ENCODE measurements at regions not wholly inside any gene's neighbourhood (a gene's known extent, or its start where the extent isn't known, plus 50 kb on each side); places are given as distances from the start of the nearest gene placed in this dataset.
A peak's percentile ranks its signal among the peaks of the same experiment; 100 is the strongest.

- Histone ChIP-seq H3K4me2 (ENCODE audit: insufficient read depth, low read length) (no peak overlapping the region), H3K36me3 (ENCODE audit: insufficient read depth, low read length) (peaks cover 12% of the 10 kb centered on the region; the same call in 1 of the 2 replicates), H3K9ac (ENCODE audit: low read depth, low read length) (no peak overlapping the region), H3K9me3 (ENCODE audit: insufficient read depth, low read length, severe bottlenecking) (peaks cover 21% of the 10 kb centered on the region), H3K4me3 (ENCODE audit: low read depth in 1 of 2, low read length in 2 of 2) (no peak overlapping the region), H3K27me3 (ENCODE audit: insufficient read depth, low read length, poor library complexity) (no peaks in the 10 kb centered on the region), H3K4me1 (ENCODE audit: insufficient read depth, low read length) (no peaks in the 10 kb centered on the region), H4K20me1 (ENCODE audit: insufficient read depth, low read length) (no peaks in the 10 kb centered on the region), H3K79me2 (ENCODE audit: insufficient read depth, low read length) (no peaks in the 10 kb centered on the region), H3K27ac (ENCODE audit: low read length) (no peak overlapping the region), H2AFZ (ENCODE audit: low read depth, low read length) (0 out of 2 replicates have a peak overlapping the region, but pooled peaks have one; percentile 4)
- no peak for ATAC-seq (ENCODE audit: insufficient read depth, low read depth)
- TF ChIP-seq EZH2 (IDR thresholded peaks at IDR 0.05; ENCODE audit: borderline replicate concordance, low read depth, low read length, severe bottlenecking) (no peak), CTCF (IDR thresholded peaks at IDR 0.05; ENCODE audit: borderline replicate concordance, extremely low read depth, low read length, poor library complexity, severe bottlenecking) (no peak)
- no peak for DNase-seq
Measured at GRCh38 chr1:191907121-191907520, 251.1 kb upstream of the RGS18 start.

GRCh38 chr1:191910245-191910644, 248.0 kb upstream of the RGS18 start:
- H3K4me1 ChIP-seq (ENCODE audit: insufficient read depth, low read length): no peaks in the 10 kb centered on the region
- H3K4me2 ChIP-seq (ENCODE audit: insufficient read depth, low read length): no peak overlapping the region
- H3K27ac ChIP-seq (ENCODE audit: low read length): no peak overlapping the region
- no peaks in the 10 kb centered on the region for H3K79me2 ChIP-seq (ENCODE audit: insufficient read depth, low read length)
- peaks cover 12% of the 10 kb centered on the region; the same call in 1 of the 2 replicates for H3K36me3 ChIP-seq (ENCODE audit: insufficient read depth, low read length)
- TF ChIP-seq CTCF (IDR thresholded peaks at IDR 0.05; ENCODE audit: borderline replicate concordance, extremely low read depth, low read length, poor library complexity, severe bottlenecking): no peak
- no peak for TF ChIP-seq EZH2 (IDR thresholded peaks at IDR 0.05; ENCODE audit: borderline replicate concordance, low read depth, low read length, severe bottlenecking)
- peaks cover 21% of the 10 kb centered on the region for H3K9me3 ChIP-seq (ENCODE audit: insufficient read depth, low read length, severe bottlenecking)
- H3K4me3 ChIP-seq (ENCODE audit: low read depth in 1 of 2, low read length in 2 of 2): no peak overlapping the region
- H2AFZ ChIP-seq (ENCODE audit: low read depth, low read length): peak overlapping the region; percentile 18; the same call in 1 of the 2 replicates
- H3K9ac ChIP-seq (ENCODE audit: low read depth, low read length): no peak overlapping the region
- ATAC-seq (ENCODE audit: insufficient read depth, low read depth) (no peak), DNase-seq (no peak)
- no peaks in the 10 kb centered on the region for H3K27me3 ChIP-seq (ENCODE audit: insufficient read depth, low read length, poor library complexity)
- H4K20me1 ChIP-seq (ENCODE audit: insufficient read depth, low read length): no peaks in the 10 kb centered on the region

- Histone ChIP-seq H2AFZ (ENCODE audit: low read depth, low read length) (no peak overlapping the region; the same call in 1 of the 2 replicates), H3K9ac (ENCODE audit: low read depth, low read length) (no peak overlapping the region), H4K20me1 (ENCODE audit: insufficient read depth, low read length) (no peaks in the 10 kb centered on the region), H3K27me3 (ENCODE audit: insufficient read depth, low read length, poor library complexity) (no peaks in the 10 kb centered on the region), H3K4me2 (ENCODE audit: insufficient read depth, low read length) (no peak overlapping the region), H3K9me3 (ENCODE audit: insufficient read depth, low read length, severe bottlenecking) (peaks cover 21% of the 10 kb centered on the region), H3K36me3 (ENCODE audit: insufficient read depth, low read length) (peaks cover 12% of the 10 kb centered on the region; the same call in 1 of the 2 replicates), H3K27ac (ENCODE audit: low read length) (no peak overlapping the region), H3K79me2 (ENCODE audit: insufficient read depth, low read length) (no peaks in the 10 kb centered on the region), H3K4me3 (ENCODE audit: low read depth in 1 of 2, low read length in 2 of 2) (no peak overlapping the region), H3K4me1 (ENCODE audit: insufficient read depth, low read length) (no peaks in the 10 kb centered on the region)
- TF ChIP-seq EZH2 (IDR thresholded peaks at IDR 0.05; ENCODE audit: borderline replicate concordance, low read depth, low read length, severe bottlenecking): no peak
- TF ChIP-seq CTCF (IDR thresholded peaks at IDR 0.05; ENCODE audit: borderline replicate concordance, extremely low read depth, low read length, poor library complexity, severe bottlenecking): no peak
- ATAC-seq (ENCODE audit: insufficient read depth, low read depth): no peak
- DNase-seq: no peak
Measured at GRCh38 chr1:191912517-191912916, 245.7 kb upstream of the RGS18 start.
